Fibroblast of lung (primary cell): ENCODE measurements at regions not wholly inside any gene's neighbourhood (a gene's known extent, or its start where the extent isn't known, plus 50 kb on each side); places are given as distances from the start of the nearest gene placed in this dataset.

Source experiments
- EZH2 ChIP-seq: IDR thresholded peaks from 2 replicates; pipeline ENCODE4 v1.5.1; 2012; ENCODE audit warnings: low read length, control low read depth, mild to moderate bottlenecking; ENCODE audit errors: missing control alignments
- TF ChIP-seq, protein P1 (sequence below), 2 donors: IDR thresholded peaks in 1 of 2; conservative IDR thresholded peaks in 1 of 2; 1 replicate in 1 of 2; 2 replicates in 1 of 2; pipeline ENCODE4 v1.5.1; 2011 to 2012; ENCODE audit warnings: low read length in 2 of 2, control low read depth in 1 of 2, inconsistent platforms in 1 of 2, low read depth in 1 of 2, mild to moderate bottlenecking in 1 of 2

DNA sequence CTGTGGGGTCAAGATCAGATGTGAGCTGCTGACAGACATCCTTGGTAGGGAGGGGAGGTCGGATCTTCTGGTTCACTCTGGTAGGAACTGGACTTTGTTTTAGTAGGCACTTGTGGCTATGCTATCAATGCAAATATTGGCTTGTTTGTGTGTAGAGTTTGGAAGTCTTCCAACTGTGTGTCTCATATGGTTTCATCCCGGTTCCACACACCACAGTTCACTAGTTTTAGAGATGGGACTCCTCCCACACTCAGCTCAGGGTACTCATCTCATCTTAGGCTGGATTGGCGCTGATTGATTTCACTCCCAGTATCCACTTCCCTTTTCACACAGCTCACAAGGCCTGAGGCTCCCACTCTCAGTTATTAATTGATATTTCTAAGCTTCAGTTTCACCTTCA is 161.3 kb downstream of the THBS2 start:
- TF ChIP-seq, protein P1, sequence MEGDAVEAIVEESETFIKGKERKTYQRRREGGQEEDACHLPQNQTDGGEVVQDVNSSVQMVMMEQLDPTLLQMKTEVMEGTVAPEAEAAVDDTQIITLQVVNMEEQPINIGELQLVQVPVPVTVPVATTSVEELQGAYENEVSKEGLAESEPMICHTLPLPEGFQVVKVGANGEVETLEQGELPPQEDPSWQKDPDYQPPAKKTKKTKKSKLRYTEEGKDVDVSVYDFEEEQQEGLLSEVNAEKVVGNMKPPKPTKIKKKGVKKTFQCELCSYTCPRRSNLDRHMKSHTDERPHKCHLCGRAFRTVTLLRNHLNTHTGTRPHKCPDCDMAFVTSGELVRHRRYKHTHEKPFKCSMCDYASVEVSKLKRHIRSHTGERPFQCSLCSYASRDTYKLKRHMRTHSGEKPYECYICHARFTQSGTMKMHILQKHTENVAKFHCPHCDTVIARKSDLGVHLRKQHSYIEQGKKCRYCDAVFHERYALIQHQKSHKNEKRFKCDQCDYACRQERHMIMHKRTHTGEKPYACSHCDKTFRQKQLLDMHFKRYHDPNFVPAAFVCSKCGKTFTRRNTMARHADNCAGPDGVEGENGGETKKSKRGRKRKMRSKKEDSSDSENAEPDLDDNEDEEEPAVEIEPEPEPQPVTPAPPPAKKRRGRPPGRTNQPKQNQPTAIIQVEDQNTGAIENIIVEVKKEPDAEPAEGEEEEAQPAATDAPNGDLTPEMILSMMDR (conservative IDR thresholded peaks at IDR 0.05 in 1 of 2, IDR thresholded peaks at IDR 0.05 in 1 of 2; ENCODE audit: low read depth in 1 of 2, low read length in 2 of 2), result no peak
- TF ChIP-seq EZH2, result no peak
